Spleen (tissue), 7 donors: ENCODE measurements at regions not wholly inside any gene's neighbourhood (a gene's known extent, or its start where the extent isn't known, plus 50 kb on each side); places are given as distances from the start of the nearest gene placed in this dataset.

Experiments used
- POLR2A ChIP-seq, 3 donors: fragments of 450-650 bp; IDR thresholded peaks; one replicate each; pipeline ENCODE4 v1.5.1; 2017; ENCODE audit warnings: antibody characterized with exemption in 3 of 3, mild to moderate bottlenecking in 1 of 3
- TF ChIP-seq, protein P1 (sequence below), 11 experiments: fragments of 200-600 bp in 7 of 11; fragments of 450-650 bp in 4 of 11; sonication (generic) in 4 of 11; IDR thresholded peaks in 8 of 11; conservative IDR thresholded peaks in 3 of 11; 1 replicate in 7 of 11; 2 replicates in 4 of 11; pipeline versions ENCODE4 v1.4.0 to v1.8.0; 2016 to 2021; ENCODE audit warnings: antibody characterized with exemption in 11 of 11, inconsistent platforms in 4 of 11, mild to moderate bottlenecking in 1 of 11
- donor health status: DM: no; HTN: no; CAD: no; lungs with moderate emphysema.
- donor health status: DM: no; HTN: no; CAD: no.
- donor health status: DM: no; HTN: no; CAD: no.

DNA sequence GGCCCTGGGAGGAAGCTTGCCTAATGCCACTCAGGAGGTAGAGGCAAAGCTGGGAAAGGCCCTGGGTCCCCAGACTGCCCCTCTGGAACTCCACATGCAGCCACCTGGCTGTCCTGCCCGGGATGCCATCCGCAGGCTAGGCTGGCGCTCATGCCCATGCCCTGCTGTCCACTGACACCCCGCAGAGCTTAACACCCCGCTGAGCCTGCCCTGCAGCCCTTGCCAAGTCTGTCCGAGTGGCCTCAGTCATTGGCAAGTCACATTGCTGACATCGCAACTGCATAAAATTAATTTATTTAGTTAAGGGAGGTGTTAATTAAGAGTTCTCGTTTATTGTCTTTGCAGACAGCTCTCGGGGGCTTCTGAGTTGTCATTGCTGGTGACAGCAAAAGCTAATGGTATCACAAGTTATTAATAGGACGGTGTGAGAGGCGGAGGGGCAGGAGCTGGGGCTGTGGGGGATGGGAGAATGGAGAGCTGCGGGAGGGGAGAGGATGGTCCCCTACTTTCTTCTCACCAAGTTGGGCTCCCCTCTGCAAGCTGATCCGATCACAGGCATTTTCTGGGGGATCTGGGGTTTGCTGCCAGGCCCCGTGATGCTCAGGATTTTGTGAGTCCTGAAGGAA, 55.6 kb upstream of the PCBD1 start:
- no peak for TF ChIP-seq POLR2A (IDR thresholded peaks at IDR 0.05)
- TF ChIP-seq, protein P1, sequence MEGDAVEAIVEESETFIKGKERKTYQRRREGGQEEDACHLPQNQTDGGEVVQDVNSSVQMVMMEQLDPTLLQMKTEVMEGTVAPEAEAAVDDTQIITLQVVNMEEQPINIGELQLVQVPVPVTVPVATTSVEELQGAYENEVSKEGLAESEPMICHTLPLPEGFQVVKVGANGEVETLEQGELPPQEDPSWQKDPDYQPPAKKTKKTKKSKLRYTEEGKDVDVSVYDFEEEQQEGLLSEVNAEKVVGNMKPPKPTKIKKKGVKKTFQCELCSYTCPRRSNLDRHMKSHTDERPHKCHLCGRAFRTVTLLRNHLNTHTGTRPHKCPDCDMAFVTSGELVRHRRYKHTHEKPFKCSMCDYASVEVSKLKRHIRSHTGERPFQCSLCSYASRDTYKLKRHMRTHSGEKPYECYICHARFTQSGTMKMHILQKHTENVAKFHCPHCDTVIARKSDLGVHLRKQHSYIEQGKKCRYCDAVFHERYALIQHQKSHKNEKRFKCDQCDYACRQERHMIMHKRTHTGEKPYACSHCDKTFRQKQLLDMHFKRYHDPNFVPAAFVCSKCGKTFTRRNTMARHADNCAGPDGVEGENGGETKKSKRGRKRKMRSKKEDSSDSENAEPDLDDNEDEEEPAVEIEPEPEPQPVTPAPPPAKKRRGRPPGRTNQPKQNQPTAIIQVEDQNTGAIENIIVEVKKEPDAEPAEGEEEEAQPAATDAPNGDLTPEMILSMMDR (IDR thresholded peaks at IDR 0.05 in 8 of 11, conservative IDR thresholded peaks at IDR 0.05 in 3 of 11) = no peak
